ENCODE measurements at regions not wholly inside any gene's neighbourhood (a gene's known extent, or its start where the extent isn't known, plus 50 kb on each side); places are given as distances from the start of the nearest gene placed in this dataset.

DNA sequence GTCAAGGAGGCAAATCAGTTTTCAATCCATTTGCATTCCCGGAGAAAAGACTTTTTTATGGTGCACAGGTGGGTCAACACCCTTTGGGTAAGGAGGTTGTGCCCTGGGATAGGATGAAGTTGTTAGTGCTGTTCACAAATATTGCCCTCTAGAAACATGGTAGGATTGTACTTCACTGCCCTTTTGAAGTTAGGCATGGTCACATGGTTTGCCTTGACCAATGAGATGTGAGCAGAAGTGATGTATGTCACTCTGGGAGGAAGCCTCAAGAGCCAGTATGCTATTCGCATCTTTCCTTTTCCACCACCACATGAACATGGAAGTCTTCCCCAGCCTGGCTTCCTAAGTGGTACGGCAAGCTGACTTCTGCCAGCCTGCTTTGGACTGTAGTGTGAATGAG is 182.7 kb downstream of the TMX1 start:
- no peak for TF ChIP-seq CTCF (conservative IDR thresholded peaks at IDR 0.05; ENCODE audit: low read depth, low read length)
- no peak overlapping the region for H3K4me3 ChIP-seq (ENCODE audit: low read length)
- DNase-seq (ENCODE audit: low read depth) = no peak

GRCh38 chr14:51424041-51424440 is 184.0 kb downstream of the TMX1 start:
- no peak for DNase-seq (ENCODE audit: low read depth)
- no peak overlapping the region for H3K4me3 ChIP-seq (ENCODE audit: low read length)
- TF ChIP-seq CTCF (conservative IDR thresholded peaks at IDR 0.05; ENCODE audit: low read depth, low read length) = no peak

- H3K4me3 ChIP-seq (ENCODE audit: low read length) = no peak overlapping the region
- no peak for TF ChIP-seq CTCF (conservative IDR thresholded peaks at IDR 0.05; ENCODE audit: low read depth, low read length)
- no peak for DNase-seq (ENCODE audit: low read depth)
Measured at GRCh38 chr14:51424561-51425251, 184.7 kb downstream of the TMX1 start.

GRCh38 chr14:51428981-51429380 is 188.9 kb downstream of the TMX1 start:
- DNase-seq (ENCODE audit: low read depth) = no peak
- no peak for TF ChIP-seq CTCF (conservative IDR thresholded peaks at IDR 0.05; ENCODE audit: low read depth, low read length)
- no peak overlapping the region for H3K4me3 ChIP-seq (ENCODE audit: low read length)

- H3K4me3 ChIP-seq (ENCODE audit: low read length) = no peak overlapping the region
- no peak for TF ChIP-seq CTCF (conservative IDR thresholded peaks at IDR 0.05; ENCODE audit: low read depth, low read length)
- DNase-seq (ENCODE audit: low read depth) = no peak
Measured at GRCh38 chr14:51430079-51430478, 190.0 kb downstream of the TMX1 start.

GRCh38 chr14:51430633-51431032 is 190.6 kb downstream of the TMX1 start:
- no peak overlapping the region for H3K4me3 ChIP-seq (ENCODE audit: low read length)
- no peak for DNase-seq (ENCODE audit: low read depth)

More at GRCh38 chr14:51430633-51431032, 190.6 kb downstream of the TMX1 start:
- no peak for TF ChIP-seq CTCF (conservative IDR thresholded peaks at IDR 0.05; ENCODE audit: low read depth, low read length)
